ENCODE measurements at regions not wholly inside any gene's neighbourhood (a gene's known extent, or its start where the extent isn't known, plus 50 kb on each side); places are given as distances from the start of the nearest gene placed in this dataset.
A peak's percentile ranks its signal among the peaks of the same experiment; 100 is the strongest.
"Not testable (repeated sequence)": the region's sequence is repeated elsewhere in the genome, so short reads cannot be mapped to it uniquely, and the experiment has no call there.

DNA sequence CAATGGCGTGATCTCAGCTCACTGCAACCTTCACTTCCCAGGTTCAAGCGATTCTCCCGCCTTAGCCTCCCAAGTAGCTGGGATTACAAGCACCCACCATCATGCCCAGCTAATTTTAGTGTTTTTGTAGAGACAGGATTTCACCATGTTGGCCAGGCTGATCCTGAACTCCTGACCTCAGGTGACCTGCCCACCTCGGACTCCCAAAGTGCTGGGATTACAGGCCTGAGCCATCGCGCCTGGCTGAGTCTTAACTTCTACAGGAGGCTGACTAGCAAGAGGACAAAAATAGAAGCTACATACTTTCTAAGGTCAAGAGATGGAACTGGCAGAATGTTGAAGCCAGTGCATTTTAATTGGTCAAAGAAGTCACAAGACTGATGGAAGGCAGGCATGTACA, 2296.2 kb upstream of the RAG2 start:
- DNase-seq (ENCODE audit: low read depth in 2 of 2): not testable (repeated sequence)

- DNase-seq (ENCODE audit: low read depth in 2 of 2): no peak
Observed at GRCh38 chr11:38884145-38884865, 2286.3 kb upstream of the RAG2 start.

GRCh38 chr11:38867338-38867737, 2269.3 kb upstream of the RAG2 start:
- no peak for DNase-seq (ENCODE audit: low read depth in 2 of 2)

DNA sequence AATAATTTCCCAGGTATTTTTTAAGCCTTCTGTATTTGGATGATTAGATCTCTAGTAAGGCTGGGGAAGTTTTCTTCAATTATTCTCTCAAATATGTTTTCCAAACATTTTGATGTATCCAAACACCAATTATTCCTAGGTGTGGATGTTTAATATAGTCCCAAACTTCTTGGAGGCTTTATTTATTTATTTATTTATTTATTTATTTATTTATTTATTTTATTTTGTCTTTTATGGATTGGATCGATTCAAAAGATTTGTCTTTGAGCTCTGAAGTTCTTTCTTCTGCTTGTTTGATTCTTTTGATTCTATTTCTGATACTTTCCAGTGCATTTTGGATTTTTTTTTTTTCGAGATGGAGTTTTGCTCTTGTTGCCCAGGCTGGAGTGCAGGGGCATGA, 2267.9 kb upstream of the RAG2 start:
- no peak for DNase-seq (ENCODE audit: low read depth in 2 of 2)

GRCh38 chr11:38842991-38843390, 2245.0 kb upstream of the RAG2 start:
- no peak for DNase-seq (ENCODE audit: low read depth in 2 of 2)

GRCh38 chr11:38839071-38839470, 2241.0 kb upstream of the RAG2 start:
- no peak for DNase-seq (ENCODE audit: low read depth in 2 of 2)

- DNase-seq (ENCODE audit: low read depth in 2 of 2): no peak
Observed at GRCh38 chr11:38835966-38836365, 2237.9 kb upstream of the RAG2 start.

- DNase-seq (ENCODE audit: low read depth in 2 of 2): no peak
Observed at GRCh38 chr11:38824573-38824972, 2226.5 kb upstream of the RAG2 start.

- DNase-seq (ENCODE audit: low read depth in 2 of 2): not testable (repeated sequence)
Observed at GRCh38 chr11:38821786-38822185, 2223.8 kb upstream of the RAG2 start.

DNA sequence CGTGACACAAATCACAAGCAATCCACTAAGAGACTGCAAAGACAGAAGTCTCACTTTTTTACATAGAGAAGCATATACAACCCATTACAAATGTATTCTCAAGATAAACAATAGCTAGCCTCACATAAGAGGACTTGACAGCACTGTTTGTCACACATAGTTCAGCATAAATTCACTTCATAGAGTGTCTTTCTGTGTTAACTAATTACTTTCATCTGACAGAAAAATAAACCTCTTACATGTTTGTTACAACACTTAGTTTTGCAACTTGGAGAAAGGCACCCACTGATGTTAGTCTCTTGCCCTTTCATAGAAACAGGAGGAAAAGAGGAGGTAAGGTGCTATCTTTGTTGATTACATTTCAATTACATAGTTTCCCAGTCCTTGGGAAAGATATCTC, 2221.9 kb upstream of the RAG2 start:
- no peak for DNase-seq (ENCODE audit: low read depth in 2 of 2)

DNA sequence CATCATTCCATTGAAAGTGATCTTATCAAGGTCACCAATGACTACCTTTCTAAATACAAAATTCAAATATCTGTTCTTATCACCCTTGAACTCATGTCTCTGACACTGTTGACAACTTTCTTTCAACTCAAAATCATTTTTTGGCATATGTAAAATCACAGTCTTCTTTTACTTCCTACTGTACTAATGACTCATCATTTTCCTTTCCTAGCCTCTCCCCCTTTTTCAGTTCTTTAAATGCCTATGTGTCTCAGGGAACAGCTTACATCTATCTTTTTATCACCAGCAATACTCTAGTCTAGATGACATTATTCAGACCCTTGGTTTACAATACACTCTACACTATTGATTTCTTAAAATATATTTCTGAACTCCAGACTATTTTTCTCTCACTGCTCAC, 2220.7 kb upstream of the RAG2 start:
- DNase-seq (ENCODE audit: low read depth in 2 of 2): no peak

DNA sequence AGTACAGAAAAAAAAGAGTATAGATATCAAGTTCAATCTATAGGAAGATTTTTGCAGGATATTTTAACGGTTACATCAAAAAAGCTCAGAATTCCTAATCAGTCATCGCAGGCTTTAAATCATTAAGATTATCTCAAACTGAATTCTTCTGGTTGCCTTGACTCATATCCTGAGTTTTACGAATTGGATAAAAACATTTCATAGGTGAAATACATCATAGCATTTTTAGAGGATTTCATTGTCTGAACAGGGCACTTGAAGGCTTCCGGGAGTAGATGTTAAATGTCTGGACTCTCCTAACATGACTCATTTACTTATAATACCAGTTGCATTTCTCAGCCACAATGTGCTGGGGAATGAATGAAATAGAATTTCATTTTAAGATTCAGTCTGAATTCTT, 2216.6 kb upstream of the RAG2 start:
- DNase-seq (ENCODE audit: low read depth in 2 of 2): peak; percentile 46 to 47

DNA sequence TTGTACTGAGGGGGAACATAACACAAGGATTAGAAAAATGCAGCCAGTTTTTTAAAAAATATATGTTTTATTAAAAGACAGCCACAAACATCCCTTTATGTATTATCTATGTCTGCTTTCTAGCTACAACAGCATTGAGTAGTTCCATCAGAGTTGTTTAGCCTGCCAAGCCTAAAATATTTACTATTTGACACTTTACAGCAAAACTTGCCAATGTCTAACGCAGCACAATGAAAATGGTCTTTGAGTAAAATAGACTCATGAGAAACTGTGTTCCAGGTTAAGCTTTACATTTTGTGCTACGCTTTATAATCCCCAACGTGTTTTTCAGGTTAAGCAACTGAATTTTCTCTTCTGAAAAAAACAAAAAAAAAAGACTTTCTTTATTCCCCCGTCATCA, 2211.5 kb upstream of the RAG2 start:
- no peak for DNase-seq (ENCODE audit: low read depth in 2 of 2)

GRCh38 chr11:38796281-38796680, 2198.2 kb upstream of the RAG2 start:
- DNase-seq (ENCODE audit: low read depth in 2 of 2): peak in 1 of 2 experiments; percentile 17

GRCh38 chr11:38795027-38795426, 2197.0 kb upstream of the RAG2 start:
- DNase-seq (ENCODE audit: low read depth in 2 of 2): no peak

- peak; percentile 30 to 40 for DNase-seq (ENCODE audit: low read depth in 2 of 2)
Observed at GRCh38 chr11:38791346-38791961, 2193.4 kb upstream of the RAG2 start.

DNA sequence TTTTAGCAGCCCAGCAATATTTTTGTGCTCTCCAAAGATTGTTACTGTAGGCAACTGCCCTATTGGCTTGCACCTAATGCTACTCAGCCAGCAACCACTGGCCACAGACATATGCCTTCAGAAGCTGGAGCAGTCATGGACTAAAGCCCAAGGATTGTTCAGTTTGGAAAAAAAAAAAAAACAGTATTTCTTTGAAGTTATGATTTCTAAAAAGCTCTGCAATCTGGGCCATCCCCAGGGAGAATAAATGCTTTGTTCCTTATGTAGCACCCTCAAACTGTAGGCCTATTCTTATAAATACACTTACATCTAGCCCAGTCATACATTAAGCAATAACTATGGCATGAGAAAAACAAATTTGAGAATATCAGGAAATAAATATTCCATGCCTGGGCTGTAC, 2190.5 kb upstream of the RAG2 start:
- no peak for DNase-seq (ENCODE audit: low read depth in 2 of 2)

- no peak for DNase-seq (ENCODE audit: low read depth in 2 of 2)
Observed at GRCh38 chr11:38784164-38784563, 2186.1 kb upstream of the RAG2 start.

DNA sequence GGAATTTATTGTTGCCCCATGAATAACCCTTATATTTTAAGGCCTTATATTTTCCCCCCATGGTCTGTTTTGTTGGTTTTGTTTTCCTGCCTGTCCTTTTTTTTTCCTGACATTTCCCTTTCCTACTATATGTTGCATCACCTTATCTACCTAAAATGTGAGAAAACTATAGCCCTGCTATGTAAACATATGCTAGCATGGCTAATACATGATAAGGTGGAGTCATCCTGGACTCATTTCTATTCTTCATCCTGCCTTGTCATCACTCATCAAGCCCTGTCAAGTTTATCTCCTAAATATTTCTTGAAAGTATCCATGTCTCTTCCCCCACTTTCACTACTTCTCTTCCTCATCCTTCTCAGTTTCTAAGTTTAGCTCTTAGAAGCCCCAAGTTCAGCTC, 2168.8 kb upstream of the RAG2 start:
- DNase-seq (ENCODE audit: low read depth in 2 of 2): no peak

GRCh38 chr11:38759394-38759793, 2161.4 kb upstream of the RAG2 start:
- DNase-seq (ENCODE audit: low read depth in 2 of 2): no peak

DNA sequence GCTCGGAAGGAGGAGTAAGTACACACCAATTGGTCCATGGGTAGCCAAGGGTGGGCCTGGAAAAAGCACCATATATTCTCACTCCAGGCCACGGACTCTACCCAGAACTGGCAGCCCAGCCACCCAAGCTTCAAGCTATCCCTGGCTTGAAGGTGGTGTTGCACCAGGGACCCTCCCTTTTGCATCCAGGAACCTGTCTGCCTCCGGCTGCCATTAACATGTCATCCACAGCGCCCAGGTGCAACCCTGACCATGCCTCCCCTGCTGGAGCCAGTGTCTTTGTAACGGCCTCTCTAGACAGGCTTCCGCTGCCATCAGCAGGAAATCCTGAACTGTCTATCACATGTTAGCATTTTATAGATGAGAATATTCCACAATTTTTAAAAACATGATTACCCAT, 2158.5 kb upstream of the RAG2 start:
- DNase-seq (ENCODE audit: low read depth in 2 of 2): no peak

DNA sequence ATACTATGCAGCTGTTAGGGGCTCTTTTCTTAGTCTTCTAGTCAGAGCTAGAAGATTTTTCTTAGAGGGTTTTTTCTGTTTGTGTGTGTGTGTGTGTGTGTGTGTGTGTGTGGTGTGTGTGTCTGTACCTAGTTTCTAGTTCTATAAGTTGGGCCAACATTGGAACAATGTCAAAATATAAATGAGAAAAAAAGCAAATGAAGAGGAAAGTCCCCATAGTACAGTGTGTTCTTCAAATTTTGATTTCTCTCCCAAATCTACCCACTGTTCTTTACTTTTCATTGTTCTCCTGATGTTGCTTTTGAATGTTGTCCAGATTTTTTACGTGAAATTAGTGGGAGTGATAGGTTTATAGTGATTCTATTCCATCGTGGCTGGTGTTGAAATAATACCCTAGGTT, 2153.4 kb upstream of the RAG2 start:
- no peak for DNase-seq (ENCODE audit: low read depth in 2 of 2)

- not testable (repeated sequence) for DNase-seq (ENCODE audit: low read depth in 2 of 2)
Observed at GRCh38 chr11:38746516-38746915, 2148.5 kb upstream of the RAG2 start.

GRCh38 chr11:38723361-38723760, 2125.3 kb upstream of the RAG2 start:
- no peak for DNase-seq (ENCODE audit: low read depth in 2 of 2)
